Stimulated activated CD4-positive, alpha-beta T cell treated with anti-CD3 and anti-CD28 coated beads, Interleukin-1b, Interleukin-23, amount 100 ng/mL, for 24 hours (primary cell): ENCODE measurements at regions not wholly inside any gene's neighbourhood (a gene's known extent, or its start where the extent isn't known, plus 50 kb on each side); places are given as distances from the start of the nearest gene placed in this dataset.

Experiments used
- DNase-seq, 4 experiments: peaks; one replicate each; pipeline ENCODE4 v3.0.0-alpha.2; 2020; ENCODE audit warnings: low read depth in 4 of 4, low spot score in 1 of 4

DNA sequence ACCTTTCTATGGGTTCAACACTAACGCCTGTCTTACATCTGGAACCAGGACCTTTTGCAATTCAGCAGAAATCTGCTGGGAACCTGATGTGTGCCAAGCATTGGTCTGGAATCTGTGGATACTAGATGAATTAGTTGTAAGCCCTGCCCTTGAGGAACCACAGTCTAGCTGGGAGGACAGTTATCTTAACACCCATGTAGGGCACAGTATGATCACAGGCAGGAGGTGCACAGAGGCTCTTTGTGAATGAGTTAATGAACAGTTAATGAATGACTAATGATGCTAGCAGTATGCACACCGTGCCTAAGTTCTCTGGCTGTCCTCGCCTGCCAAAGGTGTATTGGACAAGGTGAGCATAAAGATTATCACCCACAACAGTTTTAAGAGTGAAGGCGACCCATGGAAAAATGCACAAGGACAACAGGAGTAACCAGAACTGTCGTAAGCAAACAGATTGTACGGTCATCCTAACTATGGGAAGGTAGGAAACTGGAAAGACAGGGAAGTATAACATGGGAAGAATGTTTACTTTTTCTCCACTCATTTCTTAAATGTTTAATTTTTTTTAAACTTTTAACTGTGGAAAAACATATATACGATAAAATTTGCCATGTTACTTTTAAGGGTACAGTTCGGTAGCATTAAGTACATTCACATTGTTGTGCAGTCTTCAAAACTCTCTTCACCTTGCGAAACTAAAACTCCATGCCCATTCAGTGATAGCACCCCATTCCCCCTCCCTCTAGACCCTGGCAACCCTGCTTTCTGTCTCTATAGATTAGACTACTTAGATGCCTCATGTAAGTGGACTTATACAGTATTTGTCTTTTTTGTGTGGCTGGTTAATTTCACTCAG is 139.9 kb downstream of the CXCL12 start:
- DNase-seq = no peak

DNA sequence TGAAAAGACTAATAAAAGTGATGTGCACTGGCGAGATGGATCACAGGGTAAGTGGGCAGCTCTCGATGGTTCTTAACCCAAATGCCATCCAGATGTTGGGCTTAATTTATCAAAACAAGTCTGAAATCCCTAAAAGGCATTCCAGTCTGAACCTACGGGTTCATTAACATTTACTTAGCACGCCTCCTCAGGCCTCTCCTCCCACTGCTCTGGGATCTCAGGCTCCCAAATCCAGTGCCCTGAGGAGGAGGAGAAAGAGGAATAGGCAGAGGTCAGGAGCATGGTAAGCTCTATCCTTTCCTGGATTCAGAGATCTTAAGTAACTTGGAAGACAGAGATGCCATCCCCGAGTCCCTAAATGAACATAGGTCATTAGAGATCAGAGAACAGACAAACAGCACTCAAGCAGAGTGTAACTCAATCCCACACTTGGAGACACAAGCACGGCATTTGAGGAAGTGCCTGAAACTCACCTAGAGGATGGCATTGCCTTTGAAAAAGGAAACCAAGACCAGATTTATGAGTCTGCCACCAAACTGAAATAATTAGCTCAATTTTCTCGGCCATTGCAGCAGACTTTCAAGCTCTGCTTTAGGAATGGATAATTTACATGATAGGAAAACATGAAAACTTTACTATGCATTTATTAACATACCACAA is 140.9 kb downstream of the CXCL12 start:
- DNase-seq = no peak

DNA sequence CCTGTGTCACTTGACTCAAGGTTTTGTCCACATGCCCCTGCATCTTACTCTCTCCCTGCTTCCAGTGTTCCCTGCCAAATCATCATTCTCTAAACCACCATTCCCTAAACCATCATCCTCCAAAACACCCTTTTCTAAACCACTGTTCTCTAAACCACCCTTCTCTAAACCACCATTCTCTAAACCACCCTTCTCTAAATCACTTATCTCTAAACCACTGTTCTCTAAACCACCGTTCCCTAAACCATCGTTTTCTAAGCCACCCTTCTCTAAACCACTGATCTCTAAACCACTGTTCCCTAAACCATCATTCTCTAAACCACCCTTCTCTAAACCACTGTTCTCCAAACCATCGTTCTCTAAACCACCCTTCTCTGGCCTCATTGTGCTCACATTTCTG is 142.1 kb downstream of the CXCL12 start:
- no peak for DNase-seq

DNA sequence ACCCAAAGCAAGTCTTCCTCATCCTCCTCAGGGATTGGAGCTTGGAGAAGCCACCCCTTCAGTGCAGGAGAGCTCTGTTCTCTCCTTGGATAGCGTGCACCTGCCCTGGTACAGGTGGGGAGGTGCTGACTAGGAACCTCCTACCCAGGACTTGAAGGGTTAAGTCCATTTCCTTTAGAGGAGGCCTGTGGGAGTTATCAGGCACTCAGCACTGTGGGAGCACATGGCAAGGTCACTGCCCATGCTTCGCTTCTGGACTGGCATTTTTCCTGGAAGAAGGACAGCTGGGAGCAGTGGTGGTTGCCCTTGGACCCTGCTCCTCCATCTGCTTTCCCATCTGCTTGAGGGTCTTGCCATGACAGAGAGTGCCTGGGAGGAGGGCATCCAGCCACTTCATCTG is 142.8 kb downstream of the CXCL12 start:
- no peak for DNase-seq

DNA sequence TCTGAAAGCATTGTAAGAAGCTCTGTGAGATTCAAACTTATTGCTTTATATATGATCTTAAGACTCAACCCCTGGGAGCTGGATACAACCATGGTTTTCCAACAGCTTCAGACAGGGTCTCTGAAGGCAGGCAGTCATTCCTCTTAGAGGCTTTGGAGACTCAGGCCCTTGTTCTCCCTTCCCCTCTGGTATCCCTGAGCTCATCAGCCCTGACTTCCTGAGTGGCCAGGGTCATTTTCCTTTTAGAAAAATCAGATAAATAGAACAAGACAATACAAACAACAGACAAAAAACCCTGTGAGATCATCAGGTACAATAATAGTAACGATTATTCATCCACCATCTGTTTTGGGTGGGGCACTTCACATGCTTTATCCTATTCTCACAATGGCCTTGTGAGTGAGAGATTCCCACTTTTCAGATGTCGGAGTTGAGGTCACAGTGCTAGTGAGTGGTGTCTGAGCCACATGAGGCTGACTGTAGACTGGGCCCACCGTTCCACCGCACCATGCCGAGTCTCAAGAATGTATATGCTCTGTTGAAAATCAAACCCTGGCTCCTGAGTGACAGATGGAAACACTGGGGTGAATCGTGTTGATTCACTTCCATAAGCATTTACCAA is 144.2 kb downstream of the CXCL12 start:
- DNase-seq = no peak

GRCh38 chr10:44238212-44238611 is 146.7 kb downstream of the CXCL12 start:
- no peak for DNase-seq

- DNase-seq = no peak
Observed at GRCh38 chr10:44237364-44238049, 147.4 kb downstream of the CXCL12 start.

DNA sequence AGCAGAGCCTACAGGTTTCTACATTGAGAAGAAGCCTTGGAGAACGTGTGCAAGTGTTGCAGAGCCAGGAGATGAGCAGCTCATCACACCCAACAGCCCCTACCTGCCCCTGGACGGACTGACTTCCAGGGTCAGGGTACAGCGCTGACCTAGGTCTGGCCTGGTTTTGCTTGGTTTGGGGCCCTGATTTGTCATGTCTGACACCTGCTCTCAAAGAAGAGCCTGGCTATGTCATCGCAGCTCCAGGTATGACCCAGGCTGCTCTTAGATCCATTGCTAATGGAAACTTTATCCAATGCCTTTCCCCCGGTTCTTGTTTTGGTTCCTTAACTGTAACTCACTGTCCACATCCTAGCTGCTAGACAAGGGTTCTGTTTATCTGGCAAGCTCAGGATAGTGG is 149.5 kb downstream of the CXCL12 start:
- no peak for DNase-seq

GRCh38 chr10:44234483-44234875 is 150.4 kb downstream of the CXCL12 start:
- DNase-seq = no peak

- no peak for DNase-seq
Observed at GRCh38 chr10:44233561-44234482, 151.1 kb downstream of the CXCL12 start.

- no peak for DNase-seq
Observed at GRCh38 chr10:44217274-44217820, 167.6 kb downstream of the CXCL12 start.

DNA sequence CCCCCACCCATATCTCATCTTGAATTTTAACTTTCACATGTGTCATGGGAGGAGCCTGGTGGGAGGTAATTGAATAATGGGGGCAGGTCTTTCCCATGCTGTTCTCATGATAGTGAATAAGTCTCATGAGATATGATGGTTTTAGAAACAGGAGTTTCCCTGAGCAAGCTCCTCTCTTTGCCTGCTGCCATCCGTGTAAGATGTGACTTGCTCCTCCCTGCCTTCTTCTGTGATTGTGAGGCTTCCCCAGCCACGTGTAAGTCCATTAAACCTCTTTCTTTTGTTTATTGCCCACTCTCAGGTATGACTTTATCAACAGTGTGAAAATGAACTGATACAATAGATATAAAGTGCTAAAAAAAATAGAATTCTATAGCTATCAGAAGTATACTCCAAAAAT is 168.8 kb downstream of the CXCL12 start:
- DNase-seq = no peak

- no peak for DNase-seq
Observed at GRCh38 chr10:44209811-44210210, 175.1 kb downstream of the CXCL12 start.

GRCh38 chr10:44207160-44207559 is 177.7 kb downstream of the CXCL12 start:
- DNase-seq = no peak

DNA sequence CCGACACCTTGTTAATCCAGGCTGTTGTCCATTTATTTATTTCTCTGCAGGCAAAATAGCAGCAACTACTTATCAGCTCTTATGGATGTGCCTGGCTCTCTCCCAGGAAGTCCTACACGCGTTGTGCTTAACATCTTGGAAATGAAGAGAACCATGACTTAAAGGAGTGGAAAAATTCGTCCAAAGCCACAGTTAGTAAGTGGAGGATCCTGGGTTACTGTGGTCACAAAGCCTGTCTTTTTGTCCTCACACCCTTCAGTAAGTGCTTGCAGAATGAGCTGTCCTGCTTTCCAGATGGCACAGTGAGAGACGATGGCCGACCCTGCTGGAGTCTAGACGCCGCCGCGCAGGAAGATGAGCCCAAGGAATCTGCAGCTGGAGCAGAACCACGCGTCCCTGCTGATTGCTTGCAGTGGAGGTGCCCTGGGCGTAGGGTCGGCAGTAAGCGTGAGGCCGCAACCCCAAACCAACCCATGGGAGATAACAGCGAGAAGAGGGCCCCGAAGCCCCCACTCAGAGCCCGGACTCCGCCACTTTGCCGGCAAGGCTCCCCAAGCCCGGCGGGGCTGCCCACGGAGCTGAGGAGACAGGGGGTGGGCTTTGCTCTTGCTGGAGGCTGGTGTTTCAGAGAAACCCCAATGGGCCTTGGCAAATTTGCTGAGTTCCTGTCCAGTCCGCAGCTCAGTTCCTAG is 178.6 kb downstream of the CXCL12 start:
- DNase-seq = no peak

DNA sequence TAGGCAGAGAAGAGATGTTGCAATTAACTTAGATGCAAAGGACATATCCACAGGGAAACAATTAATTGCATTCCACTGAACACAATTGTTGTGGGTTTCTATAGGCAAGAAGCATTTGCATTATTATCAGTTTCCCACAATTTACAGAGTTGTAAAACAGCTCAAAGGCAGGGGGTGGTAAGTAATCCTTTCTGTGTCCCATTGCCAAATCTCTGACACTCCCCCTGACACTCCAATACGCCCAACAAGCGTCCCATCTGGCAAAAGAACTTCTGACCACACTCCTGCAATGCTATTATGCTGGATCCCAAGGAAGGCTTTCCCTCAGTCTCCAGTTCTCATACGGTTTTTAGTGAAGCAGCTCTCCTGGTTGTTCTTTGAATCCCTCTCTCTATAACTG is 179.8 kb downstream of the CXCL12 start:
- DNase-seq = no peak

DNA sequence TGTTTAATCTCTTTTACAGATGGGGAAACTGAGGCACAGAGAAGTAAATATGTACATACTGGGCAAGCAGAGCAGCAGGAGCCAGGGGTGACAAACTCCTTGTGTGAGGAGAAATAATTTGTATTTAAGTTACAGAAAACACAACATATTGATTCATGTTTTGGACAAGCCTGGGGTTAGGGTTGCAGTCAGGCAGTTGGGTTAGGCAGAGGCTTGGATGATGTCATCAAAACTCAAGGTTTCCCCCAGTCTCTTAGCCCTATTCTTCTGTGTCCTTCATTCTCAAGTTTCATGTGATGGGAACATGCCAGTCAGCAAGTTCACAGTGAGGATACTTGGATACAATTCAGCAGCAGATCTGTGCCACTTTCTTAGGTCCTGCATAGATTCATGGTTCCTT is 181.4 kb downstream of the CXCL12 start:
- DNase-seq = no peak

- no peak for DNase-seq
Observed at GRCh38 chr10:44202952-44203351, 181.9 kb downstream of the CXCL12 start.

DNA sequence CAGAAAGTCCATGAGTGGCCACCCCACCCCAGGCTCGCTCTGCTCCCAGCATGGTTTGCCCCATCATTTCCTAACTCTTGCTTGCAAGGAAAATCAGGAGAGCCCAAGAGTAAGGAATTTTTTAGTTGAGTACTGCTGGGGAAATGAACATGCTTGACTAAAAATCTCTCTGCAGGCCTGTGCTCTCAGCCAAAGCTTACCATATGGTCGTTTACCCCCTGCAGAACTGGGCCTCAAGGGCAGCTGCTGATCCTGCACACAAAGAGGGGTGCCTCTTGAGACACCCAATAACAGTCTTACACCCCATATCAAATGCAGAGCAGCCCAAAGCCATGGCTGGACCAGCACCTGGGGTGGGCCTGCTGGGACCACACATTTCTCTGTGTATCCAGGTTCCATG is 183.2 kb downstream of the CXCL12 start:
- DNase-seq = no peak

- no peak for DNase-seq
Observed at GRCh38 chr10:44201011-44201410, 183.9 kb downstream of the CXCL12 start.
